UCSD-AML1 (cell line): ENCODE measurements at regions not wholly inside any gene's neighbourhood (a gene's known extent, or its start where the extent isn't known, plus 50 kb on each side); places are given as distances from the start of the nearest gene placed in this dataset.

Source experiments
- DNase-seq: peaks from one replicate; lab custom pipeline; 2025; ENCODE audit not compliant: unreplicated experiment; lab: John Stamatoyannopoulos, UW

DNA sequence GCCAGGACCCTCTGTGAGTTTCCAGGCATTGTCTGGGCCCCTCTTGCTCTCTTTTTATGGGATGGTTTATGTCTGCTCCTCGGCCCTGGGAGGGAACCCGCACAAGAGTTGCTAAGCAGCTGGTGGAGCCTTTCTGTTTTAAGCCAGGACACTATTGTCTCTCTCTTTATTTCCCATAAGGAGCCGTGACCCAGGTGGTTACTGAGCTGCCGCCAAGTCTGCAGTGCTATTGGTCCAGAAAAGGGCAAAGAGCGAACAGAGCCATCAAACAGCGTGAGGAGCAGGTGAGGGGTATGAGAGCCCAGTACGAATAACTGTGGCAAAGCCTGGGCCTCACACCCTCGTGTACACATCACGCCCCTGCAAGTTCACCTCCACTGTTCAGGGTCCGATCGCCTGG is 280.2 kb downstream of the SHQ1 start:
- DNase-seq, result no peak

DNA sequence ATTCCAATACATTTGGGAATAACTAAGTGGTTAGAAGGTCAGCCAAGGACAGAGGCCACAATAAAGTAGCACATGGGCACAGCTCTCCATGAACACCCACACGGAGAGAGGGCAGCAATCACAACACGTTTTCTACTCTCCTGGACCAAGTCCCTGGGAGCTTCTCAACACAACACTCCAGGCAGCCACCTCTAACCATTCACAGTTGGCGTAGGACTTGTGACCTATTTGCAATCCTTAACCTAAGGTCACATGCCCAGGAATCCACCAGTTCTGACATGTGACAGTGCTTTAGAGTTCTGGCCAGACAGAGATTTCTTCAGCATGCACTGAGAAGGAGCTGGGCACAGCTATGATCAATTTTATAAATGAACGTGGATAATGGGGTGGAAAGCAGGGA is 280.8 kb downstream of the SHQ1 start:
- no peak for DNase-seq

DNA sequence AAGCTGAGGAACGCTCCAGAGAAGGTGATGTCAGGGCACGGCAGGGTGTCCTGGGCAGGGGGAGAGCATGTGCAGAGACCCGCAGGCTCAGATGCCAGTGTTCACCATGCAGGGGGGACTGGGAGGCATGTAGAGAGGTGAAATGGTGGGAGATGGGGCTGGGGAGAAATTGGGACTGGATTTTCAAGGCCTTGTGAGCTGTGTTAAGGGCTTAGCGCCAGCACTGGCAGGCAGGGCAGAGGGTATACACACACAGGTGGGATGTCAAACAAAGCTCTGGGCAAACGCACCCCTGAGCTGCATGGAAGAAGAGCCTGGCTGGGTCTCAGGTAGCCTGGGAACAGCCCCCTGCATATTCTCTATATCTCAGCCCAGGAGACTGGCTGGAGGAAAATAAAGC is 282.7 kb downstream of the SHQ1 start:
- no peak for DNase-seq

DNA sequence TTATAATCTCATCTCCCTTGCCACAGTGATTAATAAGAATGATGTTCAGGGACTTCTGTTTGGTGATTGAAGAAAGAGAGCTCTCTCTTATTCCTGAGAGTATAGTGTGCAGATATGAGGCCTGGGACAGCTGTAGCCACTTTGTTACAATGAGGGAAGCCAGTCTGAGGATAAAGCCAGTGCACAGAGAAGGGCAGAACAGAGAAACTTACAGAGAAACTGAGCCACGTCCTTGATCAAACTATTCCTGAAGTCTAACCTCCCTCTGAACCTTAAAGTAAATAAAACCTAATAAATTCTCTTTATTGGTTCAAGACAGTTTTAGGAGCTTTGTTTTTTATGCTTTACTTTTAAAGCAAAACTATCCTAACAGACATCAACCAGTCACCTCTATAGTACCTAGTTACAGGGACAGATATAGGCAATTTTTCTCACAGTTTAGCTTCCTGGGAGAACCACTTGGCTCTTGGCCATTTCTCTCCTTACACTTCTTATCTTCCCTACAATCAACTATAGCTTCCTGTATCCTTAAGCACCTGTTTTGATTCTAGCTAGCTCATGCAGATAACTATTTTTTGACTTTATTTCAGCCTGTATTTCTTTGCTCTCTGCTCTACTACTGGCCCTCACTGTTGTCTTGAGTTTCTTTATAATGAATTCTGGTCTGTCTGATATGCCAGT is 284.4 kb downstream of the SHQ1 start:
- no peak for DNase-seq

DNA sequence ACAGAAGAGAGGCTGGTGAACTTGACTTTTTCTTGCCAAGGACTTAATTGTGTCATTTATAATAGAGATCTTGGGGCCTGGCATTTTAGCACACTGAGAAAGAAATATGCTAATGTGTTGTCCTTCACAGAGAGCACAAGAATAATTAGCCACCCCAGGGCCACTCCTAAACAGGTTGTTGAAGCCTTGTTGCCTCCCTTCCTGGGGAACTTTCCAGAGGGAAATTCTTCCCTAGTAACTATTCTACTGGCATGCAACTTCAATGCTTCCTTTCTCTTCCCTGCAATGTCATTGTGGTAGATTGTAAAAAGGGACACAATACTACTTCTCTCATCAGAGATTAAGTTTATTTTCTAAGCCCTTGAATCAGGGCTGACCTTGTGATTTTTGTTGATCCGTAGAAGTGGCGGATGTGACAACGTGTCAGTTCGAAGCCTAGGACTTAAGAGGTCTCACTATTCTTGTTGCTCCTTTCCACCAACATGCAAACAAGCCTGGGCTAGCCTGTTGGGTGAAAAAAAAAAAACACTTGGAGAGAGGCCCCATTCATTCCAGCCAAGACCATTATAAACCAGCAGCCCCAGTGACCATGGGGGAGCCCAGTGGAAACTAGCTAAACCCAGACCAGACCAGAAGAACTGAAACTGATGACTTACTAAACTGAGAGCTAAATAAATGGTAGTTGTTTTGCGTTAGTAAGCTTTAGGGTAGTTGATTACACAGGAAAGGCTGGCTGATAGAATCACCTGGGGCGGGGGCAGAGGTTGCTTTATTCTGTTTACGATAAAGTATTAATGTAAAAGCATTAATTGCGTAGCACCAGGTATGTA is 287.2 kb downstream of the SHQ1 start:
- DNase-seq, result no peak

DNA sequence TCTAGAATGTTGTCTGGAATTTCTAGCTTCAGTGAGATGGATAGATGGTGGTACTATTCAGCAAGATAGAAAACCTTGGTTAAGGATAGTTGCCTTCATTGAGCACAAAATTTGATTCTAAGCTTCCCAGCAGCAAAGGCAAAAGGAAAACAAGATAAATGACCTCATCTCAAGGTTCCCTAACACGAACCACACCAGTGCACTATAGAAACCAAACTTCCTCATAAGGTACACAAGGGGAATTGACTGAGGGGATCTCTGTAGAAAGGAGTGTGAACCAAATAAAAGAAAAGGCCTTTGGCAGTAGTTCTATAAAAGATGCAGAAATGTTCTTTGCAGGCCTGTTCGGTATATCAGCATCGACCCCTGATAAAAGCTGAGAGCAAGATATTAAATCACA is 288.9 kb downstream of the SHQ1 start:
- no peak for DNase-seq

DNA sequence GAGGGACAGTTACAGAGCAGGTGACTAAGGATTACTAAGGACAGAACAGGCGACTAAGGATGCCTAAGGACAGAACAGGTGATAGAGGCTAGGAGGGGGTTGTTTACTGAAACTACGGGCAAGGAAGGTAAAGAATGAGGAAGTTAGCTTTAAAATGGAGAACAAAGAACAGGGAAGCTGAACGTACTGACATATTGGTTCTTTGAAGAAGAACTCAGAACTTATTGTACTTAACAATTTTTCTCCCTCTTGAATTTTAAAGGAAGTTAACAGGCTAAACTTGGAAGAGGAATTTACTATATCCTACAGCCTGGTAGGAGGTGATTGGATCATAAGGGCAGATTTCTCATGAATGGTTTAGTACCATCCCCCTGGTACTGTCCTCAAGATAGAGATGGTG is 290.2 kb downstream of the SHQ1 start:
- DNase-seq, result no peak

DNA sequence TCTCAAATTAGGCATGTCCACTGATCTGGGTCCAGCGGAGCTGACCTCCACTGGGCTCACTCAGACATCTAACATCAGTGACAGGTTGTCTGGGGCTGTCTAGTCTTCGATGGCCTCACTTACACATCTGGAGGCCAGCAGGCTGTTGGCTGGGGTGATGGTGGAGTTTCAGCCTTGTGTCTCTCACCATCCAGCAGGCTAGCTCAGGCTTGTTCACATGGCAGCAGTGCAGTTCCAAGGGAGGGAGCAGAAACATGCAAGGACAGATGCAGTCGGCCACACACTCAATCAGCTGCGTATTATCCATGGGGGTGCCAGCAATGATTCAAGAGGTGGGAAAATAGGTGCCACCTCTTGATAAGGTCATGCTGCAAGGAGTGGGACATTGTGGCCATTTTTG is 292.5 kb downstream of the SHQ1 start:
- DNase-seq, result no peak

DNA sequence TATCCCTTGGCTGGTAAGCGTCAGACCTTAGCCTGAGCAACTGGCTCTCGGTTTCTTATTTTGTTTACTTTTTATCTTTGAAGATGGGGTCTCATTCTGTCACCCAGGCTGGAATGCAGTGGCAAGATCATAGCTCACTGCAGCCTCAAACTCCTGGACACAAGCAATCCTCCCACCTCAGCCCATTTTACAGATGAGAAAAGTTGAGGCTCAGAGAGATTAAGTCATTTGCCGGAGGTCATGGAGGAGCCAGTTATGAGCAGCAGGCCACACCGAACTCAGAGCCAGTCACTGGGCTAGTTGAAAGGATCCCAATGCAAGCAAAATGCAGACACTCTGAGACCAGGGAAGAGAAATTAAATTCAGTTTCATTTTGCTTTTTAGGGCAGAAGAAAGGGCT is 293.6 kb downstream of the SHQ1 start:
- no peak for DNase-seq

DNA sequence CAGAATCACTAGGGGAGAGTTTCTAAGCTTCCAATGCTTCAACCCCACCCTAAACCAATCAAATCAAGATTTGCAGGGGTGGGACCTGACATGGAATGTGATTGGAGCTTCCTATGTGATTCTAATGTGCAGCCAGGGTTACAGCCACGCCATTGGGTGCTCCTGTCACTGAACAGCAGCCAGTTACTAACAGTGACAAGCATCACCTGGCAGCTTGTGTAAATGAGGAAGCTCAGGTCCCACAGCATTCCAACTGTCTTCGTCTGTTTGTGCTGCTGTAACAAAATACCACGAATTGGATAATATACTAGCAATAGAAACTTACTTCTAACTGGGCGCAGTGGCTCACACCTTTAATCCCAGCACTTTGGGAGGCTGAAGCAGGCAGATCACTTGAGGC is 294.9 kb downstream of the SHQ1 start:
- DNase-seq, result no peak

DNA sequence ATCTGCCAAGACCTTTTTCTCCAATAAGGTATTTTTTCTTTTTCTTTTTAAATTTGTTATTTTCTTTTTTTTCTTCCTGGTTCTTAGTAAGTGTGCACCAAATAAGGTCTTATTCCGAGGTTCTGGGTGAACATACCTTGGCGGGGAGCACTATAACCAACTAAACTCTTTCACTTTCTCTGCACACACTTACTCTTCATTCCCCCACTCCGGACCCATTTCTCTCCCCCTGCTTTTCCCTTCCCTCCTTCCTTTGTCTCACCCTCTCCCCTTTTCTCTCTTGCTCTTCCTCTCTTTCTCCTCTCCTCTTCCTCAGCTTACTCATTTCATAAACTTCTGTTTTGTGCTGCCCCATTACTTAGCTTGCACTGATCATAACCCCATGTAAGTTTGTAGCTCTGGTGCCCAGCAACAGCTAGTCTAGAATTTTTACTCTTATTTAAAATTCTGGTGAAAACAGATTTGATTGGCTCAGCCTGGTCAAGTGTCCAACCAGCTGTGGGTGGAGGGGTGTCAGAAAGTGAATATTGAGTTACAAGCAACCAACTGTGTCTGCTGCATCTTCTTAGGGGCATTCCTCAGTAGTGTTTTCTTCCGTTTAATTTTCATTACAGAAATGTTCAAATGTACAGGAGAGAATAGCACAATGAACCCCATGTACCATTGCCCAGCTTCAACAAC is 297.5 kb downstream of the SHQ1 start:
- no peak for DNase-seq

DNA sequence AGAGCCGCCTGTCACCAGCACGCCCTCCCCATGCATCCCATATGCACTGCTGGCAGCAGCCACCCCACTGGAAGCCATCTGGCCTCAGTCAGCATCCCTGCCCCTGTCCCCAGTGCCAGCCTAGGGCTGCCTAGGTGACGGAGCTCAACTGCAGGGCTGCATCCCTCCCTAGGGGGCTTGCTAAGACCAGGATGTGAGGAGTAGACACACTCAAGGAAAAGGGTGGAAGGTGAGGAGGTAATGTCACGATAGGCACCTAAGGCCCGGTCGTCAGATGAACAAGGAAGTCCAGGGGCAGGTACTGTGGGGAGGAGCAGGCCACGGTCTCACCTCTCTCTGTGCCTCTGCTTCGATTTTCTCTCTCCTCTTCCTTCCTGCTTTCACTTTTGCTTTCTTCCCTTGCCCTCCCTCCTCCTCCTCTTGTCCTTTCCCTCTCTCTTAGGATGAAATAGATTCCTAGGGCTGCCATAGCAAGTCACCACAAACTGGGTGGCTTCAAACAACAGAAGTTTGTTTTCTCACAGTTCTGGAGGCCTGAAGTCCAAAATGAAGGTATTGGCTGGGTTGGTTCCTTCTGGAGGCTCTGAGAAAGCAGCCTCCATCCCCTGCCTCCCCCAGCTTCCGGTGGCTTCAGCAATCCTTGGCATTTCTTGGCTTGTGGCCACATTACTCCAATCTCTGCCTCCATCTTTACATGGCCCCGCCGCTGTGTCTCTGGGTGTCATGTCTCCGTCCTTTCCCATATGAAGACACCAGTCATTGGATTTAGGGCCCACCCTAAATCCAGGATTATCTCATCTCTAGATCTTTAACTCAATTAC is 298.3 kb downstream of the SHQ1 start:
- no peak for DNase-seq

DNA sequence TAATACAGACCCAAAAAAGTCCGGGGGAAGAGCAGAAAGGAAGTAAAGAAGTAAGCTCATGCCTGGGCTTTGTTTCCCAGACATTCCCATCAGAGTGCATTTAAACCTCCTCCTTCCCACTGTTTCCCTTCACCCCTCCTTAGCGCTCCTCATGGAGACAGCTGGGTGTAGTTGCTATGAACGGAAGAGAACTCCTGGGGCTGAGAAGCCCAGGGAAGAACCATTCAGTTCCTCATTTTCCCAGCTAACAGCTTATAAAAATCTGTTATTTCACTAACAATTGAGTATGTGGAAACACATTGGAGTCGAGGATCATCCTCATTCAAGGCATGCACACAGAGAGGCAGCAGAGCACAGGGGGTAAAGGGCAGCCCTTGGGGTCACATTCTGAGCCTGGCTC is 299.3 kb downstream of the SHQ1 start:
- no peak for DNase-seq

DNA sequence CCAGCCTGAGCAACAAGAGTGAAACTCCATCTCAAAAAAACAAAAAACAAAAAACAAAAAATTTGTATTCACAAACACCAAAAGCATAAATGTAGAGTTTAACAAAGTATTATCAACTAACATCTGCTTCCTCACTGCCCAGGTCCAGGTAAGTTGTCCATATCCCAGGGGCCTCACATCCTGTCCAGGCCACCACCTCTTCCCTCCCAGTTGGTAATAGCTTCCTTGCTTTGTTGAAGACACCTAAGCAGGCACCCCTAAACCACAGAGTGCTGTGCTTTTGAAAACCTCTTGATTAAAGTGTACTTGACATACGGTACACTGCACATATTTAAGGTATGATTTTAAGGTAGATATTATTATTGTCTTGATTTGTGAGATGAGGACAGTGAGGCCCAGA is 299.8 kb downstream of the SHQ1 start:
- DNase-seq, result no peak

DNA sequence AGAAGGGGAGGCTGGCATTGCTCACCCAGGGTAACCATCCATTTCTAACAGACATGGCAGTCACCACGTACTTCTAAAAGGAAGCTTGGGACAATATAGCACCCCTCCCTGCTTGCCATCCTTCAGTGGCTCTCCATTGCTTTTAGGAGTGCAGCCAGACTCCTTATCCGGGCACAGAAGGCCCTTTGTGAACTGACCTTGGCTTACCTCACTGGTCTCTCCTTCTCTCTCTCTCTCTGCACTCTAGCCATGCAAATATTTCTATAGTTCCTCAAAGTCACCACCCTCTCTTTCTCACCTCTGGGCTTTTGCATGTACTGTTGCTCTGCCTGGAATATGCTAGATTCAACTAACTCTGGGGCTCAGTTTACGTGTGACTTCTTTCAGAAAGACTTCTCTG is 301.1 kb downstream of the SHQ1 start:
- DNase-seq, result no peak

DNA sequence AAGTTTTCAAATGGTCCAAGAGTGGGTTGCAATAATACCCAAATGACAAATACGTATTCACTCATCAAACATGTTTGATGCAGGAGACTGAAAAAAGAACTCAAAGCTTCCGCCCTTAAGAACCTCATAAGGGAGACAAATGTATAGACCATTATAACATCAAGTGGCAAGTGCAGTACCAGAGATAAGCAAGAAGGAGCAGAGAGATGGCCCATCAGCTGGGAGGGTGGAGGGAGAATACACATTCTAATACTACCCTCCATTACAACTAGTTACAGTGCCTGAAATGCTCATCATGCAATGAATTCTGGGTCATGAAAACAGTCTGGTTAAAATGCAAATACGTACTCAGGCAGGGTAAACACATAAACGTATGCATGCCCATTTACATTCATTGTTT is 304.0 kb downstream of the SHQ1 start:
- no peak for DNase-seq

DNA sequence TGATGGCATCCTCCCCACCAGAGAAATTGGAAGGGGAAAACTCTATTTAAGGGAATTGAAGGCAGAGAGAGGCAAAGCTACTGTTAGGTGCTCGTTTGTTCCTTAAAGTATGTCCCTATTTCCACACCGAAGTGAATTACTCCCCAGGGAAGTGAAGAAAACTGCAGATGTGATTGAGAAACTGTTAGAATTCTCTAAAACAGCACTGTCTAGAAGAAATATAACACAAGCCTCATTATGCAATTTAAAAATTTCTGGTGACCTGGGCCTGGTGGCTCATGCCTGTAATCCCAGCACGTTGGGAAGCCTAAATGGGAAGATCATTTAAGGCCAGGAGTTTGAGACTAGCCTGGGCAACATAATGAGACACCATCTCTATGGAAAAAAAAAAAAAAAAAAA is 305.0 kb downstream of the SHQ1 start:
- no peak for DNase-seq

DNA sequence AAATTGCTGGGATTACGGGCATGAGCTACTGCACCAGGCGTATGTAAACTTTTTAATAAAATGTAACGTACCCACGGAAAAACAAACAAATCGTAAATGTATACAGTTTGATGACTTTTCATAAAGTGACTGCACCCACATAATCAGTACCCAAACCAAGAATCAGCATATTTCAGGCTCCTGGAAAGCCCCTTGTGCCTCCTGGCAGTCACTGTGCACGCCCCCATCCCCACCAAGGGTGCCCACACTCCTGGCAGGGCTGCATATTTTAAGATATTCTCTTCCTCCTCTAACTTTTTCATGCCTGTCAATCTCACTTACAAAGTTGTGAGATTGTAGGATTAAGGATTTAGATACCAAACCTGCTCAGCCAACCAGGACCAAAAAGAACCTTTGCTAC is 305.5 kb downstream of the SHQ1 start:
- no peak for DNase-seq

DNA sequence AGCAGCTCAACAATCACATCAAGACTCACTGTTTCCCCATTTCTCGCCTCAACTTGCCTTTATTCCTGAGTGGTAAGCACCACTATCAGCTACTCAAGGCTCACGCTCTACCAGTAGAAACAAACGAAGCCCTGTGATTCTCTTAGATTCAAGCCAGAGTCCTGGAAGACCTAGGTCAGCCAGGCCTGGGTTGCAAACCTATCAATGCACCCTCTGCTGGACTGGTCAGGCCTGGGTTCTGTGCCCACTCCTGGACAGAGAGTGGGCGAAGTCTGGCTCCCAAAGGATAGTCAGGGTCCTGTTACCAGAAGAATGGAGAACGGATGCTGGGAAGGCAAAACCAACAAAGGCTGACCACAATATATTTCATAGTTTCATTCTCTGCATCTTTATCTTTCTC is 308.4 kb downstream of the SHQ1 start:
- no peak for DNase-seq

DNA sequence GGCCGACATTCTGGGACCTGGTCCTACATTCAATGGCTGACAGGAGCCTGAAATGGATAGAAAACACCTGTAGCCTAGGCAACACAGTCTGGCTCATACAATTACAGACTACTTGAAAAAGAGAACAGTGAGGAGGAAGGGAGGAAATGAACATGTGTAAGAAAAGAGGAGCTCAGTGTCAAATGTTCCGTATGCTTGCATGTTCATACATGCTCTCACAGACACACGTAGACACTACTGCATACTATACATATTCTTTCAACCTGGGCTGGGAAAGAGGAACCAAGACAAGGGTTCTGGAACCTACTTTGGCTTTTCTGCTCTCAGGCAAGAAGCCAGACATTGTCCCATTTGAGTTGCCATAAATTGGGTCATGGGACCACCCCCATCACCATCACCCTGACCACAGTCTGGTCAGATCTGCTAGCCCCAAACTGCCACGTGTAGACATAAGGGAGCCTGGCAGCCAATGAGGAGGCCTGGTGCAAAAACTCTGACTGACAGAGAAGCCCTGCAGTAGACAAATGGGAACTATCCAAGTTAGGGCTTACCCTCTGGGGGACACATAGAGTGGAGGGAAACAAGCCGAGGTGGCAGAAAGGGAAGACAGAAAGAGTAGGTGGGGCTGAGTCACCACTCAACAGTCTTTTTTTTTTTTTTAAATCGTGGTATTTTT is 310.0 kb downstream of the SHQ1 start:
- DNase-seq, result no peak

DNA sequence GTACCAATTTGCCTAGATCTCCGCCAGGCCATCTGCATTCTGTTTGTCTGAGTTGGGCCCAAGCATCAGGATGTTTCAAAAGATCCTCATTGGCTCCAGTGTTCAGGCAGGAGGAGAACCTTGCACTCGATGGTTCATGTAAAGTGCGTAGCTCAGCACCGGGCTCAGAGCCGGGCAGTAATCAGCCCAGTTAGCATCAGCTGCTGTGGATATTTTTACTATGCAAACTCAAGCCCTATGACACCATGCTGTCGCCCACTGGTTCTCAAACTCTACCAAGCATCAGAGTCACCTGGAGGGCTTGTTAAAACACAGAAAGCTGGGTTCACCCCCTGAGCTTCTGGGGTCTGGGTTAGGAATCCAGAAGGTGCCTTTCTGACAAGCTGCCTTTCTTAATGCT is 310.8 kb downstream of the SHQ1 start:
- DNase-seq, result no peak
